ENCODE measurements at regions not wholly inside any gene's neighbourhood (a gene's known extent, or its start where the extent isn't known, plus 50 kb on each side); places are given as distances from the start of the nearest gene placed in this dataset.

DNA sequence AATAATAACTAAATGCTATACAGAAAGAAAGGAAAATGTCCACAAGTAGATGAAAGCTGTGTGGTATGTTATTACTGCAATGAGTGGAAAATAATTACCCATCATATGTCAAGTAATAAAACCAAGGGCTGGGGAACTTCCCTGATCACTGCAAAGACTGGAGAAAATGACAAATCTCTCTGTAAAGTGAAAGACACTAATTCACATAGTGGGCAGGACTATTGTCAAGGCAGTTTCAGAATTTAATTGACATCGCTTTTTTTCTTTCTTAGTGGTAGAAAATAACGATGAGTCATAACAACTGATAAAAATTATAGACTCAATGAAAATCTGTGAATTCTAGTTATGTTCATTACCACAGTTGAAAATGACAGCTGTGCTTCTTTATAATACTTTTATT lies 153.7 kb upstream of the ST6GALNAC5 start:
- TF ChIP-seq, protein P1, sequence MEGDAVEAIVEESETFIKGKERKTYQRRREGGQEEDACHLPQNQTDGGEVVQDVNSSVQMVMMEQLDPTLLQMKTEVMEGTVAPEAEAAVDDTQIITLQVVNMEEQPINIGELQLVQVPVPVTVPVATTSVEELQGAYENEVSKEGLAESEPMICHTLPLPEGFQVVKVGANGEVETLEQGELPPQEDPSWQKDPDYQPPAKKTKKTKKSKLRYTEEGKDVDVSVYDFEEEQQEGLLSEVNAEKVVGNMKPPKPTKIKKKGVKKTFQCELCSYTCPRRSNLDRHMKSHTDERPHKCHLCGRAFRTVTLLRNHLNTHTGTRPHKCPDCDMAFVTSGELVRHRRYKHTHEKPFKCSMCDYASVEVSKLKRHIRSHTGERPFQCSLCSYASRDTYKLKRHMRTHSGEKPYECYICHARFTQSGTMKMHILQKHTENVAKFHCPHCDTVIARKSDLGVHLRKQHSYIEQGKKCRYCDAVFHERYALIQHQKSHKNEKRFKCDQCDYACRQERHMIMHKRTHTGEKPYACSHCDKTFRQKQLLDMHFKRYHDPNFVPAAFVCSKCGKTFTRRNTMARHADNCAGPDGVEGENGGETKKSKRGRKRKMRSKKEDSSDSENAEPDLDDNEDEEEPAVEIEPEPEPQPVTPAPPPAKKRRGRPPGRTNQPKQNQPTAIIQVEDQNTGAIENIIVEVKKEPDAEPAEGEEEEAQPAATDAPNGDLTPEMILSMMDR (IDR thresholded peaks at IDR 0.05; ENCODE audit: low read depth, low read length) = no peak
- no peak for DNase-seq (ENCODE audit: low read depth, low spot score)
- no peak overlapping the region for H3K4me3 ChIP-seq (ENCODE audit: low read depth, low read length)
- in situ Hi-C loops (cut with HindIII; ENCODE audit: low sequenced_read_pairs) = no loop called here

DNA sequence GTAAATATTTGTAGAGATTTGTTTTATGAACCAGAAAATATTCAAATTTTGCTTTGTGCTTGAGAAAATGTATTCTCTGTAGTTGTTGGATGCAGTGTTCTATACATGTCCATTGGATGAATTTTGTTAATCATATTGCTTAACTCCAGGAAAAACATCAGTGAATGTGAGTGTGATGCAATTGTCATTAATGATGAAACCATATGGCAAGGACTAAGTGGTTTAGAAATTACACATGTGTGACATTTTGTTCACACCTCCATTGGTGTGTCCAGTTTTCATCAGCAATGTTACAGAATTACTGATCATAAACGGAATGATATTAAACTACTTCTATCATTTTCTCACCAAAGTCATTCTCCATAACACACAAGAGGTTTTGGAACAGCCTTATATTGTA lies 151.8 kb upstream of the ST6GALNAC5 start:
- in situ Hi-C loops (cut with HindIII; ENCODE audit: low sequenced_read_pairs) = no loop called here
- TF ChIP-seq, protein P1 (IDR thresholded peaks at IDR 0.05; ENCODE audit: low read depth, low read length) = no peak
- DNase-seq (ENCODE audit: low read depth, low spot score) = no peak
- H3K4me3 ChIP-seq (ENCODE audit: low read depth, low read length) = no peak overlapping the region

DNA sequence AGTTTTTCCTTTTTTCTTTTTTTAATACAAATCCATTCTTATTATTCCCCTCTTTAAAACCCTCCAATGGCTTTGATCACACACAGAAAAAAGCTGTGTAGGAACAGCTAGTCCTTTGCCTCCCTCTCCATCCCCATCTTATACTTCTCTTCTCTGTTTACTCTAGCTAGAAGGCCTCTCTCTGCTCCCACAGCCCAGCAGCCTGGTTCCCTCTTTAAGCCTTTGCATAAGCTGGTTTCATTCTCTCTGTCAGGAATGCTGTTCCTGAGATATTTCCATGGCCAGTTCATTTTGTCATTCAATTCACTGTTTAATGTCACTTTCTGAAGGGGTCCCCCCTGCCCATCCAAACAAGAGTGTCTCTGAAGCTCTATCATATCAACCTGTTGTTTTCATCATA lies 143.3 kb upstream of the ST6GALNAC5 start:
- TF ChIP-seq, protein P1 (IDR thresholded peaks at IDR 0.05; ENCODE audit: low read depth, low read length) = no peak
- H3K4me3 ChIP-seq (ENCODE audit: low read depth, low read length) = no peak overlapping the region
- no peak for DNase-seq (ENCODE audit: low read depth, low spot score)
- in situ Hi-C loops (cut with HindIII; ENCODE audit: low sequenced_read_pairs) = no loop called here

DNA sequence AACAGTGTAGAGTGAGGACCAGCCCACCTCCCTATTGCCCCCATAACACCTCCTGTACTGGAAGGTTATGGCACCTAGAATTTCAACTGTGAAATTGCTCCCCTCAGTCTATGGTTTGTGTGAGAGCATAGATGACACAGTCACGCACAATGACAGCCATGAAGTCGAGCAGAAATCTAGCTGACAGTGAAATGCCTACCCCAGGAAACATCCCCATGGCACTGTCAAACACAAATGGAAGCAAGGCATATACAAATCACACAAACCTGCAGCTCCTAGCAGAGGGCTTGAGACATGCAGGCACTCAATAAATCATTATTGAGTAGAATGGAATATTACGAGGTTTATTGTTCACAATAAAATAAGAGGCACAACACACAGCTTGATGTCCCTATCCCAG lies 142.5 kb upstream of the ST6GALNAC5 start:
- no peak overlapping the region for H3K4me3 ChIP-seq (ENCODE audit: low read depth, low read length)
- TF ChIP-seq, protein P1 (IDR thresholded peaks at IDR 0.05; ENCODE audit: low read depth, low read length) = no peak
- in situ Hi-C loops (cut with HindIII; ENCODE audit: low sequenced_read_pairs) = no loop called here
- DNase-seq (ENCODE audit: low read depth, low spot score) = no peak

DNA sequence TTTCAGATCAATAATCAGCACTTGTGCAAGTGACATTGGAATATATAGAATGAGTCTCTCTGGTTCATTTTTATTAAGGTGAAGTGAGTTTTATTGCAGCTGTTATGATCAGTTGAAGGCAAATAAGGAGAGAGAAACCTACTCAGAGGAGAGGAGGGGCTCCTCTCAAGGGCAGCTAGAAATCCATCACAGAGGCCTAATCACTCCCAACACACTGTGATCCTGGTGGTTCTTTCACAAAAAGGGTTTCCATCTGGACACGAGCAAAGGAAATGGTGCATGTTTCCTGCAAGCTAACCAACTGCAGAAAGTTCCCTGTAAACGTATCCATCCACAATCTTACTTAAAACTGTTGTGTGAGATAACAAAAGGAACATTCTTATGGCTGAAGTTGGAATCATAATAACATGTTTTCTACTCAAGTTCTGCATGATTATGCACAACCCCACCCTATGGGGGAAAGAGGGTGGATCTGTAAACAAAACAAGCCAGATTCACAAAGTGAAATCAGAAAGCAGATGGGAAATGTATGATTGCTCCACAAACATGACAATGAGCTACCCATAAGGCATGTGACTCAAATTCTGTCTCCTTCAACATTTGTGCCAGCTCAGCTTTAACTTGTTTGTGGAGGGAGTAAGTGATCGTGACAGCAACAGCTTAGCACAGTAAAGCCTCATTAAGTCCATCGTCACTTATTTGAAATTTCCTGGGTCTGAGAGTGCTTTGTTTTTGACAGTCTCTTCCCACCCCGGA lies 141.2 kb upstream of the ST6GALNAC5 start:
- in situ Hi-C loops (cut with HindIII; ENCODE audit: low sequenced_read_pairs) = no loop called here
- TF ChIP-seq, protein P1 (IDR thresholded peaks at IDR 0.05; ENCODE audit: low read depth, low read length) = no peak
- no peak overlapping the region for H3K4me3 ChIP-seq (ENCODE audit: low read depth, low read length)
- no peak for DNase-seq (ENCODE audit: low read depth, low spot score)

DNA sequence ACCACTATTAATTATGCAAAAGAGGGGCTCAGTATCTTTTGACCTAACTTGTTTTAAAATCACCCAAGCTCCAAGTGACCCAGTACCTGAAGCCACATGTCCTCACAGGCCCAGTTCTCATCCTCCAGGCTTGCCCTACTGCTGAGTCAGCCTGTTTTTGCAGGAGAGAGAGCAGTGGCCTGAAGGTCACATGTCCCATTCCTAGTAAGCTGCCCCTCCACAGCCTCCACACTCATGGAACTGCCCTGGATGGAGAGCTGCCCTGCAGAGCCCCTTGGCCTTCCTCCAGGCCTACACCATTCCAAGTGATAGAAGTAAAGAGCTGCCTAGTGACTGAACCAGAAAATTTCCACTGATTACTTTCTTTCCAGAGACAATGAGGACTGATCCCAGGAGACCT lies 139.8 kb upstream of the ST6GALNAC5 start:
- in situ Hi-C loops (cut with HindIII; ENCODE audit: low sequenced_read_pairs) = no loop called here
- TF ChIP-seq, protein P1 (IDR thresholded peaks at IDR 0.05; ENCODE audit: low read depth, low read length) = no peak
- DNase-seq (ENCODE audit: low read depth, low spot score) = no peak
- H3K4me3 ChIP-seq (ENCODE audit: low read depth, low read length) = no peak overlapping the region

Measured in astrocyte of the spinal cord (primary cell).